Right lobe of liver (tissue), 6 donors: ENCODE measurements at regions not wholly inside any gene's neighbourhood (a gene's known extent, or its start where the extent isn't known, plus 50 kb on each side); places are given as distances from the start of the nearest gene placed in this dataset.

ENCODE experiments used
- ATAC-seq, 4 donors: fragments of 200-7000 bp; cut with Tn5 transposase; one replicate each; pipeline ENCODE4 v1.9.1; 2020; ENCODE audit warnings: mild to moderate bottlenecking in 4 of 4, moderate library complexity in 4 of 4
- DNase-seq, 3 donors: peaks; one replicate each; pipeline ENCODE4 v3.0.0-alpha.2; 2020
- H3K27ac ChIP-seq, 3 donors: fragments of 200-600 bp; one replicate each; pipeline ENCODE4 v1.8.0; 2022
- H3K27me3 ChIP-seq, 2 donors: fragments of 200-600 bp; one replicate each; pipeline ENCODE4 v1.8.0; 2022
- H3K36me3 ChIP-seq, 4 donors: fragments of 200-600 bp; sonication (generic) in 1 of 4; one replicate each; pipeline versions ENCODE4 v1.5.1 to v1.8.0; 2017 to 2022; ENCODE audit warnings: control low read depth in 1 of 4
- H3K4me1 ChIP-seq, 4 donors: fragments of 200-600 bp; sonication (generic) in 1 of 4; one replicate each; pipeline versions ENCODE4 v1.5.1 to v1.8.0; 2017 to 2022; ENCODE audit warnings: control low read depth in 1 of 4
- H3K4me3 ChIP-seq, 3 donors: fragments of 200-600 bp; one replicate each; pipeline ENCODE4 v1.8.0; 2022
- H3K9me3 ChIP-seq, 4 donors: fragments of 200-600 bp; sonication (generic) in 1 of 4; one replicate each; pipeline versions ENCODE4 v1.5.1 to v1.8.0; 2017 to 2022; ENCODE audit warnings: control low read depth in 1 of 4
- CTCF ChIP-seq, 4 donors: fragments of 200-600 bp in 3 of 4; fragments of 450-650 bp in 1 of 4; IDR thresholded peaks; one replicate each; pipeline versions ENCODE4 v1.5.1 to v1.8.0; 2016 to 2022; ENCODE audit warnings: antibody characterized with exemption in 4 of 4, mild to moderate bottlenecking in 2 of 4
- POLR2A ChIP-seq: fragments of 450-650 bp; IDR thresholded peaks from one replicate; pipeline ENCODE4 v1.6.1; 2017; ENCODE audit warnings: antibody characterized with exemption, mild to moderate bottlenecking
- WGBS: methylation state at CpG from one replicate; pipeline ENCODE4 v1.1.6; 2018; ENCODE audit warnings: low coverage, low lambda C conversion rate; ENCODE audit not compliant: insufficient coverage; ENCODE audit errors: missing lambda C conversion rate; 5-methylcytosine and 5-hydroxymethylcytosine counted together
- intact Hi-C, 2 donors: fragments of 100-400 bp; cut with DNase I; formaldehyde crosslinking; loops; one replicate each; pipeline versions ENCODE4 v1.11.2 to v1.14.1; 2022
- donor health status: DM: no; HTN: yes; CAD: no.
- donor health status: DM: no; HTN: no; CAD: no.
- donor health status: DM: no; HTN: no; CAD: no.
- donor health status: DM: no; HTN: yes; CAD: no.
- donor health status: DM: no; HTN: yes; CAD: no.

DNA sequence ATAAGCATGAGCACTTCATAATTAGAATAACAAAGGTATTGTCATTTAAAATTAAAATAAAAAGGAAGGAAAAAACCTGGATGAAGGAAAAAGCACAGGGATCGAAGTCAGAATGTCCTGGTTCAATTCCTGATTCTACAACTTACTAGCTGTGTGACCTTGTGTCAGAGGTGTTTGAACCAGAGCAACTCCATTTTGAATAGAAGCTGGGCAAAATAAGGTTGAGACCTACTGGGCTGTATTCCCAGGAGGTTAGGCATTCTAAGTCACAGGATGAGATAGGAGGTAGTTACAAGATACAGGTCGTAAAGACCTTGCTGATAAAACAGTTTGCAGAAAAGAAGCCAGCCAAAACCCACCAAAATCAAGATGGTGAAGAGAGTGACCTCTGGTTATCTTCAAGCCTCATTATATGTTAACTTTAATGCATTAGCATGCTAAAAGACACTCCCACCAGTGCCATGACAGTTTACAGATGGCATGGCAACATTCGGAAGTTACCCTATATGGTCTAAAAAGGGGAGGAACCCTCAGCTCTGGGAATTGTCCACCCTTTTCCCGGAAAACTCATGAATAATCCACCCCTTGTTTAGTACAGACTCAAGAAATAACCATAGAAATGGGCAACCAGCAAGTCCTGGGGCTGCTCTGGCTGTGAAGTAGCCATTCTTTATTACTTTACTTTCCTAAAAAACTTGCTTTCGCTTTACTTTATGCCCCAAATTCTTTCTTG is 412.7 kb downstream of the PIK3R1 start:
- H3K27ac ChIP-seq = no peak overlapping the region
- intact Hi-C loops = no loop called here

DNA sequence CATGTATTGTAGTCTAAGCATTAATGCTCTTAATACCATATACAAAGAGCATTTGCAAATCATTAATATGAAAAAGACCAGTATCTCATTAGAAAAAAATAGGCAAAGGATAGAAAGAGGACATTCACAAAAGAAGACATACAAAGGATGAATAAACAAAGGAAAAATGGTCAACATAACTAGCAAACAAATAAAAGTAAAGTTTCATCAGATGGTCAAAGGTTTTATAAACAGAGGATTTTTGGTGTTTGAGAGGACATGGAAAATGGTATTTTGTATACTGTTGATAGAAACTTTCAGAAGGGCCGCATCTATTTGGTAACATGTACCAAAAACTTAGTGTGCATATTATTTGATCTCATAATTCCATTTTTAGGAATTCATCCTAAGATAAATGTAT is 414.8 kb downstream of the PIK3R1 start:
- Histone ChIP-seq H3K27ac (no peak overlapping the region), H3K4me3 (no peak overlapping the region), H3K36me3 (no peaks in the 10 kb centered on the region), H3K27me3 (no peaks in the 10 kb centered on the region), H3K9me3 (no peaks in the 10 kb centered on the region), H3K4me1 (peaks cover 0 to 20% (median 0%) of the 10 kb centered on the region in 4 donors)
- ATAC-seq (peak in 2 of 4 donors; percentile 23 to 72), DNase-seq (no peak)
- intact Hi-C loops = no loop called here
- TF ChIP-seq CTCF (IDR thresholded peaks at IDR 0.05) = no peak
- no peak for TF ChIP-seq POLR2A
- WGBS = 45% methylated on average over 1 of the region's 1 CpG

More for the DNA sequence above, 412.7 kb downstream of the PIK3R1 start:
- TF ChIP-seq POLR2A = no peak
- TF ChIP-seq CTCF (IDR thresholded peaks at IDR 0.05) = no peak
- no peaks in the 10 kb centered on the region for H3K27me3 ChIP-seq
- DNase-seq (no peak), ATAC-seq (no peak)
- H3K9me3 ChIP-seq = no peaks in the 10 kb centered on the region
- peaks cover 0 to 20% (median 0%) of the 10 kb centered on the region in 4 donors for H3K4me1 ChIP-seq
- no peak overlapping the region for H3K4me3 ChIP-seq
- H3K36me3 ChIP-seq = no peaks in the 10 kb centered on the region
- 79% methylated on average over 4 of the region's 5 CpGs for WGBS

GRCh38 chr5:68631884-68632283 is 416.3 kb downstream of the PIK3R1 start:
- Histone ChIP-seq H3K27ac (no peak overlapping the region), H3K9me3 (no peaks in the 10 kb centered on the region), H3K36me3 (no peaks in the 10 kb centered on the region), H3K27me3 (no peaks in the 10 kb centered on the region), H3K4me3 (no peak overlapping the region), H3K4me1 (peaks cover 0 to 20% (median 0%) of the 10 kb centered on the region in 4 donors)
- no peak for DNase-seq
- TF ChIP-seq CTCF (IDR thresholded peaks at IDR 0.05) (no peak), POLR2A (no peak)
- intact Hi-C loops = no loop called here
- peak; percentile 49 to 70 (median 62) for ATAC-seq
- 66% methylated on average over 2 of the region's 2 CpGs for WGBS

- no peak for ATAC-seq
- no peak overlapping the region for H3K27ac ChIP-seq
- DNase-seq = no peak
- no peaks in the 10 kb centered on the region for H3K9me3 ChIP-seq
- intact Hi-C loops = no loop called here
- no peaks in the 10 kb centered on the region for H3K36me3 ChIP-seq
- 82% methylated on average over 3 of the region's 3 CpGs for WGBS
- H3K4me3 ChIP-seq = no peak overlapping the region
- peaks cover 0 to 8% (median 0%) of the 10 kb centered on the region in 4 donors for H3K4me1 ChIP-seq
- no peak for TF ChIP-seq CTCF (IDR thresholded peaks at IDR 0.05)
- no peak for TF ChIP-seq POLR2A
- H3K27me3 ChIP-seq = no peaks in the 10 kb centered on the region
These were observed 425.7 kb downstream of the PIK3R1 start for GRCh38 chr5:68641211-68641610.
